Endodermal cell (in vitro differentiated cells): ENCODE measurements at regions not wholly inside any gene's neighbourhood (a gene's known extent, or its start where the extent isn't known, plus 50 kb on each side); places are given as distances from the start of the nearest gene placed in this dataset.

ENCODE experiments used
- DNase-seq: peaks from one replicate; pipeline ENCODE4 v3.0.0-alpha.2; 2017
- H3K27ac ChIP-seq: 2 replicates; pipeline ENCODE4 v1.5.1; 2013; ENCODE audit warnings: mild to moderate bottlenecking, low read depth, low read length, moderate library complexity
- H3K27me3 ChIP-seq: 2 replicates; pipeline ENCODE4 v1.6.1; 2013; ENCODE audit warnings: mild to moderate bottlenecking, low read length, moderate library complexity; ENCODE audit not compliant: insufficient read depth, control insufficient read depth, poor library complexity, severe bottlenecking
- H3K36me3 ChIP-seq: 2 replicates; pipeline ENCODE4 v1.7.0; 2013; ENCODE audit warnings: mild to moderate bottlenecking, low read length, moderate library complexity; ENCODE audit not compliant: control insufficient read depth, insufficient read depth
- H3K4me1 ChIP-seq: one replicate; pipeline ENCODE4 v1.7.0; 2013; ENCODE audit warnings: low read length; ENCODE audit not compliant: control insufficient read depth, insufficient read depth
- H3K4me3 ChIP-seq: 2 replicates; pipeline ENCODE4 v1.5.1; 2013; ENCODE audit warnings: mild to moderate bottlenecking, low read length, moderate library complexity
- H3K9ac ChIP-seq: 2 replicates; pipeline ENCODE4 v1.6.1; 2013; ENCODE audit warnings: mild to moderate bottlenecking, low read length, moderate library complexity; ENCODE audit not compliant: poor library complexity, severe bottlenecking; ENCODE audit errors: extremely low read depth
- H3K9me3 ChIP-seq: 2 replicates; pipeline ENCODE4 v1.6.1; 2013; ENCODE audit warnings: mild to moderate bottlenecking, low read length, moderate library complexity; ENCODE audit not compliant: control insufficient read depth
- H3K27ac Mint-ChIP-seq: 2 replicates; pipeline ENCODE4 v1.8.0; 2020; ENCODE audit warnings: mixed read lengths
- H3K27me3 Mint-ChIP-seq: 2 replicates; pipeline ENCODE4 v1.8.0; 2021; ENCODE audit warnings: mild to moderate bottlenecking, mixed read lengths; ENCODE audit not compliant: insufficient read depth
- H3K36me3 Mint-ChIP-seq: 2 replicates; pipeline ENCODE4 v1.8.0; 2020; ENCODE audit warnings: low read depth, mixed read lengths
- H3K4me1 Mint-ChIP-seq: 2 replicates; pipeline ENCODE4 v1.8.0; 2020; ENCODE audit warnings: mixed read lengths
- H3K4me3 Mint-ChIP-seq: 2 replicates; pipeline ENCODE4 v1.8.0; 2020; ENCODE audit warnings: mild to moderate bottlenecking, moderate library complexity, mixed read lengths
- H3K9me3 Mint-ChIP-seq: 2 replicates; pipeline ENCODE4 v1.8.0; 2020; ENCODE audit warnings: mild to moderate bottlenecking, mixed read lengths
- WGBS, 2 experiments: methylation state at CpG; one replicate each; pipeline versions ENCODE4 v1.1.5 to v1.1.7; 2013; ENCODE audit warnings: missing lambda C conversion rate in 2 of 2, mixed read lengths in 1 of 2; ENCODE audit not compliant: insufficient coverage in 1 of 2, insufficient read length in 1 of 2; 5-methylcytosine and 5-hydroxymethylcytosine counted together
- TF ChIP-seq, protein P1 (sequence below): fragments of 200-600 bp; sonication (generic); conservative IDR thresholded peaks from 2 replicates; pipeline ENCODE4 v1.5.0; 2021; ENCODE audit warnings: antibody characterized with exemption, mild to moderate bottlenecking

DNA sequence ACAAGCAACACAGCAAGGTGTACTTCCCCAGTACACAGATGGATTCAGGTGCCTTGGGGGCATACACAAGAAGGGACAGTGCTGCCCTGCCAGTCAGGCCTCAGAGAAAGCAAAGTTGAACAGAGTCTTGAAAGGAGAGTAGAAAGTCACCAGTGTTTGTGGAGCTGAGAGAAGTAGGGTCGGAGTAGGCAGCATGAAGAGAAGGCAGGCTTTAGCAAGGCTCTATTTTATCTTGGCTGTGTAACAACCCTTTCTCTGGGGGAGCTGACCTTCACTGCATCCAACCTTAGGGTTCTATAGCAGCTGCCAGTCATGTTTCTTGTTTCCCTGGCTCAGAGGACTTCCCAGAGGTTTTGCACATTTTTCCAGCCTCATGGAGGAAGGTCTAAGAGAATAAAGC is 77.4 kb upstream of the BLID start:
- Histone ChIP-seq H3K36me3 (no peaks in the 10 kb centered on the region), H3K9me3 (no peaks in the 10 kb centered on the region), H3K4me1 (no peaks in the 10 kb centered on the region), H3K9ac (no peak overlapping the region), H3K4me3 (no peak overlapping the region), H3K27me3 (no peaks in the 10 kb centered on the region), H3K27ac (no peak overlapping the region)
- 60 to 76% methylated on average over 1 of the region's 1 CpG for WGBS, 2 experiments
- H3K27ac Mint-ChIP-seq = no peak overlapping the region
- TF ChIP-seq, protein P1, sequence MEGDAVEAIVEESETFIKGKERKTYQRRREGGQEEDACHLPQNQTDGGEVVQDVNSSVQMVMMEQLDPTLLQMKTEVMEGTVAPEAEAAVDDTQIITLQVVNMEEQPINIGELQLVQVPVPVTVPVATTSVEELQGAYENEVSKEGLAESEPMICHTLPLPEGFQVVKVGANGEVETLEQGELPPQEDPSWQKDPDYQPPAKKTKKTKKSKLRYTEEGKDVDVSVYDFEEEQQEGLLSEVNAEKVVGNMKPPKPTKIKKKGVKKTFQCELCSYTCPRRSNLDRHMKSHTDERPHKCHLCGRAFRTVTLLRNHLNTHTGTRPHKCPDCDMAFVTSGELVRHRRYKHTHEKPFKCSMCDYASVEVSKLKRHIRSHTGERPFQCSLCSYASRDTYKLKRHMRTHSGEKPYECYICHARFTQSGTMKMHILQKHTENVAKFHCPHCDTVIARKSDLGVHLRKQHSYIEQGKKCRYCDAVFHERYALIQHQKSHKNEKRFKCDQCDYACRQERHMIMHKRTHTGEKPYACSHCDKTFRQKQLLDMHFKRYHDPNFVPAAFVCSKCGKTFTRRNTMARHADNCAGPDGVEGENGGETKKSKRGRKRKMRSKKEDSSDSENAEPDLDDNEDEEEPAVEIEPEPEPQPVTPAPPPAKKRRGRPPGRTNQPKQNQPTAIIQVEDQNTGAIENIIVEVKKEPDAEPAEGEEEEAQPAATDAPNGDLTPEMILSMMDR = no peak
- H3K9me3 Mint-ChIP-seq = no peaks in the 10 kb centered on the region
- DNase-seq = no peak
- no peak overlapping the region for H3K4me3 Mint-ChIP-seq
- H3K4me1 Mint-ChIP-seq = no peaks in the 10 kb centered on the region
- no peaks in the 10 kb centered on the region for H3K27me3 Mint-ChIP-seq
- H3K36me3 Mint-ChIP-seq = no peaks in the 10 kb centered on the region

DNA sequence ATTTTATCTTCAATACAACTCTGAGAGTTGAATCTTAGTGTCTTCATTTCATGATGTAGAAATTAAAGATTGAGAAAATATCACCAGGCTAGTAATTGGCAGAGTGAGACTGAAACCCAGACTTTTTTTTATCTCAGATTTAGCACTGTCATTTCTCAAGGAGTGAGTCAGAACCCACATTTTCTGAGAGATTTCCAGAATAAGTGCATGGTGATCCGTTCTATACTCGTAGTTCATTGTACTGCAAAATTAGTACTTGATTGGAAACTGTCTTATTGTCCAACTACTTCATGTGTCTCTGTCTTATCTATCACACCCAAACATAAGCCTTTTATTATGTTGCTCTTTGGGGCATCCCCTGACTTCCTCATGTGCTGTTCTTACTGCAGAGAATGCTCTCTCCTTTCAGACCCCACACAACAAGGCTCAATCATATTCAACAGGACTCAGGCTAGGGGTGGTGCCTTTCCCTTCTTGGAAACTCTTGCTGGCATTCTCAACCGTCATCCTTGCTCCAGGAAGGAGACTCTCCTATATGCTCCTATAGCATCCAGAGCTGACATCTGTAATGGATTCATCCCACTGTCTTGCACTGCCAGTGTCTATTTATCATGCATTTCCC is 76.7 kb upstream of the BLID start:
- no peaks in the 10 kb centered on the region for H3K9me3 ChIP-seq
- no peak overlapping the region for H3K4me3 Mint-ChIP-seq
- 90 to 96% methylated on average over 3 of the region's 3 CpGs for WGBS, 2 experiments
- H3K27me3 Mint-ChIP-seq = no peaks in the 10 kb centered on the region
- no peaks in the 10 kb centered on the region for H3K9me3 Mint-ChIP-seq
- H3K36me3 Mint-ChIP-seq = no peaks in the 10 kb centered on the region
- H3K27ac Mint-ChIP-seq = no peak overlapping the region
- TF ChIP-seq, protein P1 = no peak
- no peaks in the 10 kb centered on the region for H3K4me1 ChIP-seq
- no peak overlapping the region for H3K27ac ChIP-seq
- H3K4me1 Mint-ChIP-seq = no peaks in the 10 kb centered on the region
- no peaks in the 10 kb centered on the region for H3K27me3 ChIP-seq
- H3K9ac ChIP-seq = no peak overlapping the region
- no peak overlapping the region for H3K4me3 ChIP-seq
- DNase-seq = no peak
- no peaks in the 10 kb centered on the region for H3K36me3 ChIP-seq

DNA sequence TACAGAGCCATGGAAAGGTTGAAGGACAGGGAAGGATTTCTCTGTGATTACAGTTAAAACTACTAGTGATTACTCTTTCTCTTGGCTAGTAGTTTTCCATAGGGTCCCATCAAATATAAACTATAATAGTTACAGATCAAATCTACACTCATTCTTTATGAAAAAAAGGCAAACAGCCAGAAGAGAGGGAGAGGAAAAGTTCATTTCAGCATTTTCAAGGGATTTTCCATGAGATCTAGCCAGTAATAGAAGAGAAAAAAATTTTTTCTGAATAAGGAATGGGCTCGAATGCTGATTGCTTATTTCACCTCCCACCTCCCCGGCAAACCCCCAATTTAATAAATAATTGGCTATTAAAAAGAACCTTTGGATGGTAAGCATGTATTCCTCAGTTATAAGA is 74.8 kb upstream of the BLID start:
- Histone ChIP-seq H3K9ac (no peak overlapping the region), H3K27ac (no peak overlapping the region)

More for the DNA sequence above, 74.8 kb upstream of the BLID start:
- DNase-seq = no peak
- peaks cover 1% of the 10 kb centered on the region for H3K4me1 Mint-ChIP-seq
- H3K4me1 ChIP-seq = no peaks in the 10 kb centered on the region
- H3K9me3 ChIP-seq = peaks cover 3% of the 10 kb centered on the region
- no CpG with 5 or more reads among the region's 2 CpGs for WGBS, 2 experiments
- H3K27me3 Mint-ChIP-seq = no peaks in the 10 kb centered on the region
- H3K4me3 ChIP-seq = no peak overlapping the region
- no peaks in the 10 kb centered on the region for H3K27me3 ChIP-seq
- H3K9me3 Mint-ChIP-seq = no peaks in the 10 kb centered on the region
- H3K4me3 Mint-ChIP-seq = no peak overlapping the region
- H3K36me3 ChIP-seq = no peaks in the 10 kb centered on the region
- TF ChIP-seq, protein P1 = no peak
- H3K36me3 Mint-ChIP-seq = no peaks in the 10 kb centered on the region
- H3K27ac Mint-ChIP-seq = no peak overlapping the region
